ENCODE measurements at regions not wholly inside any gene's neighbourhood (a gene's known extent, or its start where the extent isn't known, plus 50 kb on each side); places are given as distances from the start of the nearest gene placed in this dataset.

DNA sequence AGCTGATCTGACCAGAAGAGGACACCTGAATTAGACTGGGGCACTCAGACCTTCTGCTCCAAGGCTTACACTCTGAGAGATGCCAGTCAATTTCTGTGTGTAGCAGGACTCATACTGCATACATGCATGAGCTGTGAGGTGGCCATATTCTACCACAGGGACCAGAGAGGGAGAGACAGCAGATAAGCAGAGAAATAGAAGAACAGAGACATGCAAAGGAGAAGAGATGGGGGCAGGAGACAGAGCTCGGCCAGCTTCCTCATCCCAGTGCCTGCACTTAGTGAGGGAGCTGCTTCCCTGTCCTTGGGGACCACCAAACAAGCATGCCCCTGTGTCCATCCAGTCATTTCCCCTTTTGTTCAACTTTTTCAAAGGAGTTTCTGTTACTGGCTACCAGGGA, 73.9 kb upstream of the ALK start:
- TF ChIP-seq, protein P1, sequence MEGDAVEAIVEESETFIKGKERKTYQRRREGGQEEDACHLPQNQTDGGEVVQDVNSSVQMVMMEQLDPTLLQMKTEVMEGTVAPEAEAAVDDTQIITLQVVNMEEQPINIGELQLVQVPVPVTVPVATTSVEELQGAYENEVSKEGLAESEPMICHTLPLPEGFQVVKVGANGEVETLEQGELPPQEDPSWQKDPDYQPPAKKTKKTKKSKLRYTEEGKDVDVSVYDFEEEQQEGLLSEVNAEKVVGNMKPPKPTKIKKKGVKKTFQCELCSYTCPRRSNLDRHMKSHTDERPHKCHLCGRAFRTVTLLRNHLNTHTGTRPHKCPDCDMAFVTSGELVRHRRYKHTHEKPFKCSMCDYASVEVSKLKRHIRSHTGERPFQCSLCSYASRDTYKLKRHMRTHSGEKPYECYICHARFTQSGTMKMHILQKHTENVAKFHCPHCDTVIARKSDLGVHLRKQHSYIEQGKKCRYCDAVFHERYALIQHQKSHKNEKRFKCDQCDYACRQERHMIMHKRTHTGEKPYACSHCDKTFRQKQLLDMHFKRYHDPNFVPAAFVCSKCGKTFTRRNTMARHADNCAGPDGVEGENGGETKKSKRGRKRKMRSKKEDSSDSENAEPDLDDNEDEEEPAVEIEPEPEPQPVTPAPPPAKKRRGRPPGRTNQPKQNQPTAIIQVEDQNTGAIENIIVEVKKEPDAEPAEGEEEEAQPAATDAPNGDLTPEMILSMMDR (IDR thresholded peaks at IDR 0.05), result no peak
- TF ChIP-seq EZH2 (IDR thresholded peaks at IDR 0.05; ENCODE audit: borderline replicate concordance, insufficient read depth, low read depth, low read length, poor library complexity, severe bottlenecking), result no peak
